ENCODE measurements at regions not wholly inside any gene's neighbourhood (a gene's known extent, or its start where the extent isn't known, plus 50 kb on each side); places are given as distances from the start of the nearest gene placed in this dataset.

DNA sequence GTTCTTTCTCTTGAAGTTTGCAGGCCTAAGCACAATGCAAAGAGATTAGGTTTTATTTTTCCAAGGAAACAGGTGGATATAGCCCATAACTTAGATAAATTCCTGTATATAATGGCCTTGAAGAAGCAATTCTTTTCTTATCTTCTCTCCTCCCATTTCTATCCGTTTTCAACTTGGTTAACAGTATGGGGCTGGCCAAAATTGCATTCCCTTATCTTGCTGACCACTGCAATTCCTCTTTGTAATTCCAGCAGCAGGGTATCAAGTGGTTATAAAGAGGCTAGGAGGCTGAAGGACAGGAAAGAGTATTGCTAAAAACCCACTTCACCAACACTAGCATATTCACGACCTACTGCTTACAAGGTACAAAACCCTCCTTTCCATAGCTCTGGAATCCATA, 643.5 kb upstream of the ID4 start:
- no peak for TF ChIP-seq CTCF (IDR thresholded peaks at IDR 0.05; ENCODE audit: control extremely low read depth in 1 of 3, insufficient read depth in 1 of 3, low read depth in 1 of 3, low read length in 3 of 3)
- TF ChIP-seq TAF7 (optimal IDR thresholded peaks at IDR 0.05; ENCODE audit: borderline replicate concordance, low read depth, low read length), result no peak
- no peak for TF ChIP-seq EZH2 (IDR thresholded peaks at IDR 0.05; ENCODE audit: low read depth, low read length, severe bottlenecking)

All from H1 (cell line).